Vagina (tissue), 2 donors: ENCODE measurements at regions not wholly inside any gene's neighbourhood (a gene's known extent, or its start where the extent isn't known, plus 50 kb on each side); places are given as distances from the start of the nearest gene placed in this dataset.

ENCODE experiments used
- CTCF ChIP-seq, 3 experiments: fragments of 450-650 bp in 2 of 3; fragments of 200-600 bp in 1 of 3; sonication (generic) in 1 of 3; IDR thresholded peaks; one replicate each; pipeline ENCODE4 v1.5.1; 2017 to 2019; ENCODE audit warnings: antibody characterized with exemption in 3 of 3, mild to moderate bottlenecking in 2 of 3, moderate library complexity in 2 of 3
- POLR2A ChIP-seq, 2 donors: fragments of 450-650 bp; IDR thresholded peaks; one replicate each; pipeline ENCODE4 v1.6.1; 2017; ENCODE audit warnings: antibody characterized with exemption in 2 of 2, mild to moderate bottlenecking in 2 of 2, moderate library complexity in 2 of 2
- POLR2AphosphoS5 ChIP-seq, 2 donors: sonication (generic); formaldehyde crosslinking; IDR thresholded peaks; one replicate each; pipeline ENCODE4 v1.9.0; 2017; ENCODE audit warnings: antibody characterized with exemption in 2 of 2, mild to moderate bottlenecking in 2 of 2, low read depth in 1 of 2; ENCODE audit not compliant: insufficient read depth in 1 of 2

- no peak for TF ChIP-seq CTCF (IDR thresholded peaks at IDR 0.05)
- no peak for TF ChIP-seq POLR2A (IDR thresholded peaks at IDR 0.05)
- TF ChIP-seq POLR2AphosphoS5 (IDR thresholded peaks at IDR 0.05; ENCODE audit: insufficient read depth in 1 of 2, low read depth in 1 of 2) = no peak
These were observed 513.5 kb downstream of the AGTPBP1 start for GRCh38 chr9:85228111-85228855.
